ENCODE measurements at regions not wholly inside any gene's neighbourhood (a gene's known extent, or its start where the extent isn't known, plus 50 kb on each side); places are given as distances from the start of the nearest gene placed in this dataset.

DNA sequence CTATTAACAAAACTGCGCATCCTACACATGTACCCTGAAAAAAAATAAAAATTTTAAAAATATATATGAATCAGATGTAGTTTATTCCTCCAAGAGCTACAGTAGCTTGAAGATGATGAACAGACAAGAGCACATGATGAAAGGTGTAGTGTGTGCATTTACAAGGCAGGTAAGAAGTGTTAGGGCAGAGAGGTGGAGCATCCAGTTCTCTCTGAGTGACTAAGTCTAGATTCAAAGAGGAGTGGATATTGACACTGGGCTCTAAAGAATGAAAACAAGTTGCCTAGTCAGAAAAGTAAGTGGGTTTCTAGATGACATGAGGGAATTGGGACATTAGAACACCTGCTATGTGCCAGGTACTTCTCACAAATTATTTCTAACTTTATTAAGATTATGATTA lies 76.0 kb upstream of the CARD18 start:
- TF ChIP-seq, protein P1, sequence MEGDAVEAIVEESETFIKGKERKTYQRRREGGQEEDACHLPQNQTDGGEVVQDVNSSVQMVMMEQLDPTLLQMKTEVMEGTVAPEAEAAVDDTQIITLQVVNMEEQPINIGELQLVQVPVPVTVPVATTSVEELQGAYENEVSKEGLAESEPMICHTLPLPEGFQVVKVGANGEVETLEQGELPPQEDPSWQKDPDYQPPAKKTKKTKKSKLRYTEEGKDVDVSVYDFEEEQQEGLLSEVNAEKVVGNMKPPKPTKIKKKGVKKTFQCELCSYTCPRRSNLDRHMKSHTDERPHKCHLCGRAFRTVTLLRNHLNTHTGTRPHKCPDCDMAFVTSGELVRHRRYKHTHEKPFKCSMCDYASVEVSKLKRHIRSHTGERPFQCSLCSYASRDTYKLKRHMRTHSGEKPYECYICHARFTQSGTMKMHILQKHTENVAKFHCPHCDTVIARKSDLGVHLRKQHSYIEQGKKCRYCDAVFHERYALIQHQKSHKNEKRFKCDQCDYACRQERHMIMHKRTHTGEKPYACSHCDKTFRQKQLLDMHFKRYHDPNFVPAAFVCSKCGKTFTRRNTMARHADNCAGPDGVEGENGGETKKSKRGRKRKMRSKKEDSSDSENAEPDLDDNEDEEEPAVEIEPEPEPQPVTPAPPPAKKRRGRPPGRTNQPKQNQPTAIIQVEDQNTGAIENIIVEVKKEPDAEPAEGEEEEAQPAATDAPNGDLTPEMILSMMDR (IDR thresholded peaks at IDR 0.05) = no peak
- no peak for TF ChIP-seq POLR2A (IDR thresholded peaks at IDR 0.05)
